Neural crest cell (in vitro differentiated cells): ENCODE measurements at regions not wholly inside any gene's neighbourhood (a gene's known extent, or its start where the extent isn't known, plus 50 kb on each side); places are given as distances from the start of the nearest gene placed in this dataset.

Experiments
- DNase-seq: peaks from one replicate; pipeline ENCODE4 v3.0.0; 2021; ENCODE audit warnings: low read depth, mixed read lengths, low spot score
- H3K27ac Mint-ChIP-seq: one replicate; pipeline ENCODE4 v1.8.0; 2021; ENCODE audit warnings: mild to moderate bottlenecking, mixed read lengths; ENCODE audit not compliant: unreplicated experiment
- H3K27me3 Mint-ChIP-seq: 2 replicates; pipeline ENCODE4 v1.8.0; 2021; ENCODE audit warnings: low read depth, mild to moderate bottlenecking, mixed read lengths
- H3K36me3 Mint-ChIP-seq: 2 replicates; pipeline ENCODE4 v1.8.0; 2021; ENCODE audit warnings: low read depth, mild to moderate bottlenecking, mixed read lengths
- H3K4me1 Mint-ChIP-seq: 2 replicates; pipeline ENCODE4 v1.8.0; 2021; ENCODE audit warnings: mixed read lengths
- H3K4me3 Mint-ChIP-seq: one replicate; pipeline ENCODE4 v1.8.0; 2021; ENCODE audit warnings: mild to moderate bottlenecking, mixed read lengths
- H3K9me3 Mint-ChIP-seq: 2 replicates; pipeline ENCODE4 v1.8.0; 2021; ENCODE audit warnings: mixed read lengths
- CTCF ChIP-seq: fragments of 200-600 bp; sonication (generic); conservative IDR thresholded peaks from 2 replicates; pipeline ENCODE4 v1.5.0; 2021; ENCODE audit warnings: antibody characterized with exemption, mild to moderate bottlenecking

DNA sequence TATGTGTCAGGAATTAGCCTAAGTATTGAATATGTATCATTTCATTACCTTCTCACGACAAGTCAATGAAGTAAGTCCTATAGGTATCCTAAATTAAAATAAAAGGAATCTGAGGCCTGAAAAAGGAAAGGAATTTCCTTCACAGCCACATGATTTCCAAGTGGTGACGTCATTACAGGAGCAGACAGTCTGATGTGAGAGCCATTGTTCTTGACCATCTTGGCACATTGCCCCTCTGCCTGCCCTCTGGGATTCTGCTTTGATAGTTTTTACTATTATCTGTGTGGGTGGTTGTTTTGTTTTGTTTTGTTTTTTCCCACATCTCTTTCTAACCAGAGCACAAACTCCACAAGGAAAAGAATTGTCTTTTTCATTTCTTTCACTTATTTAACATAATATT is 219.8 kb upstream of the UFL1 start:
- Mint-ChIP-seq H3K27me3 (no peaks in the 10 kb centered on the region), H3K4me1 (peaks cover 7% of the 10 kb centered on the region), H3K9me3 (no peaks in the 10 kb centered on the region), H3K27ac (no peak overlapping the region), H3K36me3 (no peaks in the 10 kb centered on the region), H3K4me3 (no peak overlapping the region)
- DNase-seq, result no peak
- TF ChIP-seq CTCF, result no peak

DNA sequence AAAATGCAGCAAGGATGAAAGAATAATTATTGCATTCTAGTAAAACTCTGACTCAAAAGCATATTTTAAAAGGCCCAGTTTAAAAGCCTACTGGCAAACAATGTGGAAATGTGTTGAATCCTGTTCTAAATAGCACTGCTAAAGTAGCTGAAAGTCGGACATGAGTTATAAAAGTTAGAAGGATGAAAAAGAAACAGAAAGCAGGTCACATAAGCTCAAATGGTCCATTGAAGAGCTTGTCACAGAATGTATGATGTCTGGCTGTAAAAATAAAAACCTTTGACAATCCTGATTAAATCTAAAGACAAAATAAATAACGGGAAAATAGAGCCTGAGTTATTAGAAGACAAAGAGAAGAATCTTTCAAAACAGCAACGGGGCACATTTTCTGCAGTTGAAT is 218.6 kb upstream of the UFL1 start:
- Mint-ChIP-seq H3K4me1 (peaks cover 7% of the 10 kb centered on the region), H3K27ac (no peak overlapping the region), H3K4me3 (no peak overlapping the region), H3K36me3 (no peaks in the 10 kb centered on the region), H3K9me3 (no peaks in the 10 kb centered on the region), H3K27me3 (no peaks in the 10 kb centered on the region)
- no peak for DNase-seq
- no peak for TF ChIP-seq CTCF

DNA sequence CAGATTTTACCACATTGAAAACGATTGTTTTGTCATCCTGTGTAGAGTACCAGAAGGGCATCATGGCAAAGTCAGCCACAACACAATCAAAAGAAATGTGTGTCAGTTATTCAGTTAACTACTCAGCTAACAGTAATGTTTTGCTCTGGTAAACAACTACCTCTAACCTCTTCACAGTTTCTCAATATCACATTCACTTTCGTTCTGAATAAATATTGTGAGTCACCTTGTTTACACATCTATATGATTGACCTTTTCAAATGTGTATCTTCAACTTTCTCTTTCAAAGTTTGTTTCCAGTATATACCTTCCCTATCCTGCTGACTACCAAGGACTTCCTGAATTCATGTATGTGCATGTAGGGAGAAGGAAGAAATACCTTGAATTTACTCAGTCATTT is 216.6 kb upstream of the UFL1 start:
- no peak for TF ChIP-seq CTCF
- H3K36me3 Mint-ChIP-seq, result no peaks in the 10 kb centered on the region
- H3K4me3 Mint-ChIP-seq, result no peak overlapping the region
- no peak for DNase-seq
- H3K9me3 Mint-ChIP-seq, result no peaks in the 10 kb centered on the region
- no peaks in the 10 kb centered on the region for H3K27me3 Mint-ChIP-seq
- H3K4me1 Mint-ChIP-seq, result peaks cover 7% of the 10 kb centered on the region
- no peak overlapping the region for H3K27ac Mint-ChIP-seq

DNA sequence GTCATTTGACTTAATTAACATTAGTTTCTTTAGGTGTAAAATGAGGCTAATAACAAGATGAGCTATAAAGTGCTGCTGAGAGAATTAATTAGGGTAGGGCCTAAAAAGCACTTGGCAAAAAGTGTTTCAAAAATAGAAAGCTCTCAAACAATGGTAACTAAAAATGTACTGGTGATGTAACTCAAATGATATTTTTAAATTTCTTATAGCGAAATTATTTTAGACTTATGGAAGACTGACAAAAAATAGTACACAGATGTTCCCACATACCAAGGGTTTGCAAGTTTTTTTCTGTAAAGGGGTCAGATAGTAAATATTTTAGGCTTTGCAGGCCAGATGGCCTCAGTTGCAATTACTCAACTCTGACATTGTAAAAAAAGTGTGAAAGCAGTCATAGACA is 190.7 kb upstream of the UFL1 start:
- Mint-ChIP-seq H3K9me3 (peaks cover 6% of the 10 kb centered on the region), H3K36me3 (no peaks in the 10 kb centered on the region), H3K4me1 (no peaks in the 10 kb centered on the region), H3K27ac (no peak overlapping the region), H3K4me3 (no peak overlapping the region), H3K27me3 (no peaks in the 10 kb centered on the region)
- DNase-seq, result no peak
- no peak for TF ChIP-seq CTCF

- Mint-ChIP-seq H3K9me3 (peaks cover 9% of the 10 kb centered on the region), H3K4me1 (no peaks in the 10 kb centered on the region), H3K4me3 (no peak overlapping the region), H3K36me3 (no peaks in the 10 kb centered on the region), H3K27ac (no peak overlapping the region), H3K27me3 (no peaks in the 10 kb centered on the region)
- no peak for TF ChIP-seq CTCF
- no peak for DNase-seq
Observed at GRCh38 chr6:96340164-96340563, 181.4 kb upstream of the UFL1 start.

- Mint-ChIP-seq H3K4me1 (no peaks in the 10 kb centered on the region), H3K27me3 (no peaks in the 10 kb centered on the region), H3K27ac (no peak overlapping the region), H3K36me3 (no peaks in the 10 kb centered on the region), H3K4me3 (no peak overlapping the region), H3K9me3 (peaks cover 6% of the 10 kb centered on the region)
- DNase-seq, result no peak
- no peak for TF ChIP-seq CTCF
Observed at GRCh38 chr6:96345501-96345900, 176.1 kb upstream of the UFL1 start.
